HepG2 (cell line): ENCODE measurements at regions not wholly inside any gene's neighbourhood (a gene's known extent, or its start where the extent isn't known, plus 50 kb on each side); places are given as distances from the start of the nearest gene placed in this dataset.

Experiments
- ATAC-seq: fragments of 200-7000 bp; cut with Tn5 transposase; 3 replicates; pipeline ENCODE4 v1.9.1; 2020; ENCODE audit warnings: mild to moderate bottlenecking, moderate library complexity
- BruUV-seq: library from RNA; stranded (reverse); fragments of 400-500 nt; replicated peaks from 2 replicates; lab custom pipeline; 2021; lab: Mats Ljungman, UMichigan
- CTCF ChIA-PET: fragments of 300-600 bp; formaldehyde crosslinking; extraction: SDS; loops from one replicate; lab custom pipeline; 2021; ENCODE audit warnings: low total read pairs, inconsistent platforms, low intra/inter-chr PET ratio; lab: Yijun Ruan, JAX
- POLR2A ChIA-PET: fragments of 350-600 bp; sonication (Branson Sonifier 250); formaldehyde crosslinking; loops from one replicate; lab custom pipeline; 2020; ENCODE audit warnings: antibody characterized with exemption, inconsistent platforms; lab: Yijun Ruan, JAX
- DNase-seq: peaks from one replicate; pipeline ENCODE4 v3.0.0-alpha.2; 2015; ENCODE audit warnings: low spot score
- FAIRE-seq: peaks from 3 replicates; lab custom pipeline; 2011; peaks lifted over from hg19 to GRCh38; lab: Jason Lieb, UNC
- H2AFZ ChIP-seq: one replicate; pipeline ENCODE4 v1.6.1; 2011; ENCODE audit warnings: low read length, inconsistent platforms
- H3K27ac ChIP-seq: fragments of 300-600 bp; 3 replicates; pipeline ENCODE4 v1.8.0; 2011; ENCODE audit warnings: mixed run types, mild to moderate bottlenecking, mixed read lengths, low read length, inconsistent platforms; ENCODE audit not compliant: insufficient read depth; ENCODE audit errors: extremely low read length
- H3K27me3 ChIP-seq, 2 experiments: fragments of 200-600 bp in 1 of 2; 2 replicates in 1 of 2; 3 replicates in 1 of 2; pipeline versions ENCODE4 v1.6.0 to v1.8.0; 2011; ENCODE audit warnings: low read length in 2 of 2, mild to moderate bottlenecking in 2 of 2, moderate library complexity in 2 of 2, inconsistent platforms in 1 of 2; ENCODE audit not compliant: insufficient read depth in 2 of 2, control insufficient read depth in 1 of 2
- H3K36me3 ChIP-seq, 2 experiments: fragments of 200-600 bp in 1 of 2; replicated peaks in 1 of 2; 2 replicates in 1 of 2; 3 replicates in 1 of 2; pipeline versions ENCODE4 v1.5.1 to v1.8.0; 2011; ENCODE audit warnings: low read length in 2 of 2, inconsistent platforms in 1 of 2; ENCODE audit not compliant: insufficient read depth in 2 of 2, control insufficient read depth in 1 of 2
- H3K4me1 ChIP-seq: 2 replicates; pipeline ENCODE4 v1.5.1; 2012; ENCODE audit warnings: low read length, inconsistent platforms; ENCODE audit not compliant: insufficient read depth
- H3K4me2 ChIP-seq: 2 replicates; pipeline ENCODE4 v1.6.0; 2011; ENCODE audit warnings: low read depth, low read length, inconsistent platforms
- H3K4me3 ChIP-seq, 3 experiments: fragments of 200-600 bp in 1 of 3; sonication (generic), shearing (Covaris generic) in 1 of 3; replicated peaks in 1 of 3; 2 replicates each; pipeline ENCODE4 v1.5.1; 2011 to 2016; ENCODE audit warnings: low read length in 3 of 3, inconsistent platforms in 2 of 3, low read depth in 2 of 3, mild to moderate bottlenecking in 2 of 3, control low read depth in 1 of 3, mixed read lengths in 1 of 3; ENCODE audit not compliant: insufficient read depth in 1 of 3
- H3K79me2 ChIP-seq: one replicate; pipeline ENCODE4 v1.6.1; 2011; ENCODE audit warnings: low read length, inconsistent platforms; ENCODE audit not compliant: insufficient read depth
- H3K9ac ChIP-seq: 2 replicates; pipeline ENCODE4 v1.6.0; 2011; ENCODE audit warnings: mild to moderate bottlenecking, low read depth, low read length, inconsistent platforms; ENCODE audit not compliant: insufficient read depth
- H3K9me3 ChIP-seq: 2 replicates; pipeline ENCODE4 v1.5.1; 2012; ENCODE audit warnings: mild to moderate bottlenecking, low read length
- H4K20me1 ChIP-seq: 2 replicates; pipeline ENCODE4 v1.6.0; 2011; ENCODE audit warnings: inconsistent platforms, mild to moderate bottlenecking, low read length, moderate library complexity; ENCODE audit not compliant: insufficient read depth
- CBX5 ChIP-seq: sonication (generic); formaldehyde crosslinking; IDR thresholded peaks from 2 replicates; pipeline ENCODE4 v1.4.0; 2020; ENCODE audit warnings: missing genetic modification reagents, borderline replicate concordance
- HMG20B ChIP-seq: conservative IDR thresholded peaks from 2 replicates; pipeline ENCODE4 v1.6.1; 2016; ENCODE audit warnings: missing genetic modification reagents, missing compliant biosample characterization
- SMAD9 ChIP-seq: sonication (generic); formaldehyde crosslinking; IDR thresholded peaks from 2 replicates; pipeline ENCODE4 v1.5.1; 2020; ENCODE audit warnings: mild to moderate bottlenecking, missing genetic modification reagents
- TERF1 ChIP-seq: sonication (generic); formaldehyde crosslinking; IDR thresholded peaks from 2 replicates; pipeline ENCODE4 v1.8.0; 2022; ENCODE audit warnings: mild to moderate bottlenecking, missing genetic modification reagents, moderate library complexity
- ZNF513 ChIP-seq: sonication (generic); formaldehyde crosslinking; conservative IDR thresholded peaks from 2 replicates; pipeline ENCODE4 v1.5.0; 2020; ENCODE audit warnings: missing genetic modification reagents
- ZNF780A ChIP-seq: sonication (generic); formaldehyde crosslinking; IDR thresholded peaks from 2 replicates; pipeline ENCODE4 v1.8.0; 2022; ENCODE audit warnings: mild to moderate bottlenecking, missing genetic modification reagents, moderate library complexity
- WGBS: methylation state at CpG from one replicate; pipeline ENCODE4 v1.1.6; 2017; ENCODE audit warnings: low lambda C conversion rate; 5-methylcytosine and 5-hydroxymethylcytosine counted together
- in situ Hi-C: cut with HindIII; loops from 2 replicates; pipeline ENCODE4 v1.10.0; 2017; ENCODE audit warnings: low pct_unique_long_range_greater_than_20kb; ENCODE audit not compliant: extremely low pct_ligation_motif_present
- intact Hi-C: fragments of 100-400 bp; cut with micrococcal nuclease; formaldehyde crosslinking; loops from one replicate; pipeline ENCODE4 v1.10.0; 2022; ENCODE audit not compliant: unreplicated experiment

DNA sequence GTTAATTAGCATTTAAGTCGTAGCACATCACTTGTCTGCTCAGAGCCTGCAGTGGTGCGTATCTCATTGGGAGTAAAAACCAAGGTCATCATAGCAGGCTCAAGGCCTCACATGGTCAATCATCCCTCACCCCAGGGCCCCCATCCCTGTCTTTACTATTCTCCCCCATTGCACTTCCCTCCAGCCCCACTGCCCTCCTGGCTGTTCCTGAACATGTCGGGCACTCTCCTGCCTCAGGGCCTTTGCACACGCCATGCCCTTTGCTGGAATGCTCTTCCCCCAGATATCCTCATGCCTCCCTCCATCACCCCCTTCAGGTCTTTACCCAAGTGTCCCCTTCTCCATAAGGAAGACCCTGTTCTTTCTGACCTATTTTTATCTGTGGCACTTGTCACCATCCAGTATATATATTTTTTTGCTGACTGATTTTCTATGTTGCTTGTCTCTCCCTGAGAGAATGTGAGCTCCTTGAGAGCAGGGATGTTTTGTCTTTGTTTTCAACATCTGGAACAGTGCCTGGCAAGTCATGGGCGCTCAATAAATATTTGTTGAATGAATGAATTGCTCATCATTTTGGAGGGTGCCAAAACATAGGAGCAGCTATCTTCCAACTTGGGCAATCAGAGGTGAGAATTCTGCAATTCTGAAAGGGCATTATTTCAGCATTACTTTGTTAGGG, 74.1 kb upstream of the POU3F1 start:
- H2AFZ ChIP-seq: no peak overlapping the region
- intact Hi-C loops: no loop called here
- CTCF ChIA-PET: no interaction called here
- POLR2A ChIA-PET: no interaction called here
- ATAC-seq (no peak), FAIRE-seq (no peak), DNase-seq (no peak)
- no peak overlapping the region for H3K27ac ChIP-seq
- no peak overlapping the region for H3K4me3 ChIP-seq
- no peak overlapping the region for H3K9ac ChIP-seq
- no peaks in the 10 kb centered on the region for H4K20me1 ChIP-seq
- no peaks in the 10 kb centered on the region for H3K36me3 ChIP-seq
- H3K27me3 ChIP-seq: peaks cover 3 to 13% of the 10 kb centered on the region in 2 experiments; a peak in 3 of 5 replicates
- H3K4me2 ChIP-seq: no peak overlapping the region
- WGBS: 31% methylated on average over 5 of the region's 5 CpGs
- H3K4me1 ChIP-seq: no peaks in the 10 kb centered on the region
- H3K9me3 ChIP-seq: no peaks in the 10 kb centered on the region
- in situ Hi-C loops: no loop called here
- no TSS peak for BruUV-seq
- no peak for TF ChIP-seq SMAD9 (CRISPR knock-in tag)
- no peak for TF ChIP-seq CBX5 (CRISPR knock-in tag)
- no peak for TF ChIP-seq ZNF513 (CRISPR knock-in tag)
- TF ChIP-seq HMG20B (CRISPR knock-in tag): no peak
- TF ChIP-seq TERF1: no peak
- TF ChIP-seq ZNF780A (CRISPR knock-in tag): no peak
- H3K79me2 ChIP-seq: no peaks in the 10 kb centered on the region
